ENCODE measurements at regions not wholly inside any gene's neighbourhood (a gene's known extent, or its start where the extent isn't known, plus 50 kb on each side); places are given as distances from the start of the nearest gene placed in this dataset.

- no peaks in the 10 kb centered on the region for H3K9me2 ChIP-seq (ENCODE audit: insufficient read depth, low read length)
- H3K4me3 ChIP-seq (ENCODE audit: low read length), result no peak overlapping the region
- no peaks in the 10 kb centered on the region for H3K9me3 ChIP-seq (ENCODE audit: low read length)
- H3K79me2 ChIP-seq (replicated peaks; ENCODE audit: insufficient read depth, low read length), result no peaks in the 10 kb centered on the region
- no peak overlapping the region for H3K9ac ChIP-seq (ENCODE audit: low read length)
- H3K27ac ChIP-seq (ENCODE audit: low read length), result no peak overlapping the region
- no peak overlapping the region for H3K4me2 ChIP-seq (ENCODE audit: low read length)
- no peak overlapping the region for H2AFZ ChIP-seq (ENCODE audit: low read depth, low read length)
- peaks cover 18% of the 10 kb centered on the region for H3K27me3 ChIP-seq (ENCODE audit: insufficient read depth, low read depth, low read length)
- H3K36me3 ChIP-seq (ENCODE audit: insufficient read depth, low read length), result no peaks in the 10 kb centered on the region
- TF ChIP-seq CTCF (IDR thresholded peaks at IDR 0.05; ENCODE audit: poor library complexity, severe bottlenecking) (peak; percentile 52), SMC3 (conservative IDR thresholded peaks at IDR 0.05; ENCODE audit: poor library complexity) (no peak)
- H3F3A ChIP-seq (ENCODE audit: insufficient read depth, low read length, poor library complexity, severe bottlenecking), result no peaks in the 10 kb centered on the region
- no peaks in the 10 kb centered on the region for H4K20me1 ChIP-seq (ENCODE audit: insufficient read depth)
Observed at GRCh38 chr5:36739751-36740221, 133.4 kb downstream of the SLC1A3 start.

- Histone ChIP-seq H4K20me1 (ENCODE audit: insufficient read depth) (no peaks in the 10 kb centered on the region), H3K27me3 (ENCODE audit: insufficient read depth, low read depth, low read length) (peaks cover 24% of the 10 kb centered on the region), H3K9ac (ENCODE audit: low read length) (no peak overlapping the region), H3K4me3 (ENCODE audit: low read length) (no peak overlapping the region), H3F3A (ENCODE audit: insufficient read depth, low read length, poor library complexity, severe bottlenecking) (no peaks in the 10 kb centered on the region), H3K79me2 (replicated peaks; ENCODE audit: insufficient read depth, low read length) (no peaks in the 10 kb centered on the region), H3K36me3 (ENCODE audit: insufficient read depth, low read length) (no peaks in the 10 kb centered on the region), H3K4me2 (ENCODE audit: low read length) (no peak overlapping the region), H3K9me3 (ENCODE audit: low read length) (no peaks in the 10 kb centered on the region), H3K27ac (ENCODE audit: low read length) (no peak overlapping the region), H3K9me2 (ENCODE audit: insufficient read depth, low read length) (no peaks in the 10 kb centered on the region), H2AFZ (ENCODE audit: low read depth, low read length) (no peak overlapping the region)
- TF ChIP-seq RAD21 (conservative IDR thresholded peaks at IDR 0.05) (no peak), EP300 (conservative IDR thresholded peaks at IDR 0.05; ENCODE audit: poor library complexity, severe bottlenecking) (no peak), EZH2 (IDR thresholded peaks at IDR 0.05; ENCODE audit: borderline replicate concordance, insufficient read depth, low read length, poor library complexity, severe bottlenecking) (no peak), SMC3 (conservative IDR thresholded peaks at IDR 0.05; ENCODE audit: poor library complexity) (no peak), POLR2AphosphoS5 (IDR thresholded peaks at IDR 0.05) (no peak), TAF1 (IDR thresholded peaks at IDR 0.05; ENCODE audit: low read depth) (no peak), MXI1 (conservative IDR thresholded peaks at IDR 0.05; ENCODE audit: poor library complexity, severe bottlenecking) (no peak)
Observed at GRCh38 chr5:36740259-36740898, 134.0 kb downstream of the SLC1A3 start.

GRCh38 chr5:36741128-36741527, 134.7 kb downstream of the SLC1A3 start:
- Histone ChIP-seq H3K79me2 (replicated peaks; ENCODE audit: insufficient read depth, low read length) (no peaks in the 10 kb centered on the region), H3K9me2 (ENCODE audit: insufficient read depth, low read length) (no peaks in the 10 kb centered on the region), H4K20me1 (ENCODE audit: insufficient read depth) (no peaks in the 10 kb centered on the region), H3K9me3 (ENCODE audit: low read length) (no peaks in the 10 kb centered on the region), H3K27ac (ENCODE audit: low read length) (no peak overlapping the region), H2AFZ (ENCODE audit: low read depth, low read length) (no peak overlapping the region), H3K27me3 (ENCODE audit: insufficient read depth, low read depth, low read length) (peaks cover 31% of the 10 kb centered on the region), H3K4me3 (ENCODE audit: low read length) (no peak overlapping the region), H3K9ac (ENCODE audit: low read length) (no peak overlapping the region), H3K4me2 (ENCODE audit: low read length) (no peak overlapping the region), H3K36me3 (ENCODE audit: insufficient read depth, low read length) (no peaks in the 10 kb centered on the region), H3F3A (ENCODE audit: insufficient read depth, low read length, poor library complexity, severe bottlenecking) (no peaks in the 10 kb centered on the region)
- TF ChIP-seq REST (IDR thresholded peaks at IDR 0.05; ENCODE audit: borderline replicate concordance), result no peak
- TF ChIP-seq CTCF (IDR thresholded peaks at IDR 0.05; ENCODE audit: poor library complexity, severe bottlenecking), result no peak
- no peak for TF ChIP-seq MXI1 (conservative IDR thresholded peaks at IDR 0.05; ENCODE audit: poor library complexity, severe bottlenecking)
- no peak for TF ChIP-seq TAF1 (IDR thresholded peaks at IDR 0.05; ENCODE audit: low read depth)
- TF ChIP-seq POLR2AphosphoS5 (IDR thresholded peaks at IDR 0.05), result no peak
- TF ChIP-seq EZH2 (IDR thresholded peaks at IDR 0.05; ENCODE audit: borderline replicate concordance, insufficient read depth, low read length, poor library complexity, severe bottlenecking), result no peak
- no peak for TF ChIP-seq EP300 (conservative IDR thresholded peaks at IDR 0.05; ENCODE audit: poor library complexity, severe bottlenecking)
